Adrenal gland (tissue), 5 donors: ENCODE measurements at regions not wholly inside any gene's neighbourhood (a gene's known extent, or its start where the extent isn't known, plus 50 kb on each side); places are given as distances from the start of the nearest gene placed in this dataset.
"Not testable (repeated sequence)": the region's sequence is repeated elsewhere in the genome, so short reads cannot be mapped to it uniquely, and the experiment has no call there.

Experiments
- POLR2A ChIP-seq, 2 donors: fragments of 450-650 bp; IDR thresholded peaks; one replicate each; pipeline ENCODE4 v1.6.1; 2017; ENCODE audit warnings: antibody characterized with exemption in 2 of 2, mild to moderate bottlenecking in 2 of 2, moderate library complexity in 1 of 2
- TF ChIP-seq, protein P1 (sequence below), 6 experiments: fragments of 450-650 bp in 4 of 6; fragments of 200-600 bp in 2 of 6; sonication (generic) in 1 of 6; IDR thresholded peaks; 1 replicate in 5 of 6; 2 replicates in 1 of 6; pipeline versions ENCODE4 v1.5.1 to v1.8.0; 2016 to 2021; ENCODE audit warnings: antibody characterized with exemption in 6 of 6, mild to moderate bottlenecking in 2 of 6, moderate library complexity in 1 of 6
- donor health status: DM: no; HTN: no; CAD: no.

DNA sequence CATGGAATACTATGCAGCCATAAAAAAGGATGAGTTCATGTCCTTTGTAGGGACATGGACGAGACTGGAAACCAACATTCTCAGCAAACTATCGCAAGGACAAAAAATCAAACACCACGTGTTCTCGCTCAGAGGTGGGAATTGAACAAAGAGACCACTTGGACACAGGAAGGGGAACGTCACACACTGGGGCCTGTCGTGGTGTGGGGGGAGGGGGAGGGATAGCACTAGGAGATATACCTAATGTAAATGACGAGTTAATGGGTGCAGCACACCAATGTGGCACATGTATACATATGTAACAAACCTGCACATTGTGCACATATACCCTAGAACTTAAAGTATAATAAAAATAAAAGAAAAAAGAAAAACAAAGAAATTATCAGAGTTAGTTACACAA lies 478.4 kb downstream of the GOLGA6L6 start:
- not testable (repeated sequence) for TF ChIP-seq POLR2A (IDR thresholded peaks at IDR 0.05)
- TF ChIP-seq, protein P1, sequence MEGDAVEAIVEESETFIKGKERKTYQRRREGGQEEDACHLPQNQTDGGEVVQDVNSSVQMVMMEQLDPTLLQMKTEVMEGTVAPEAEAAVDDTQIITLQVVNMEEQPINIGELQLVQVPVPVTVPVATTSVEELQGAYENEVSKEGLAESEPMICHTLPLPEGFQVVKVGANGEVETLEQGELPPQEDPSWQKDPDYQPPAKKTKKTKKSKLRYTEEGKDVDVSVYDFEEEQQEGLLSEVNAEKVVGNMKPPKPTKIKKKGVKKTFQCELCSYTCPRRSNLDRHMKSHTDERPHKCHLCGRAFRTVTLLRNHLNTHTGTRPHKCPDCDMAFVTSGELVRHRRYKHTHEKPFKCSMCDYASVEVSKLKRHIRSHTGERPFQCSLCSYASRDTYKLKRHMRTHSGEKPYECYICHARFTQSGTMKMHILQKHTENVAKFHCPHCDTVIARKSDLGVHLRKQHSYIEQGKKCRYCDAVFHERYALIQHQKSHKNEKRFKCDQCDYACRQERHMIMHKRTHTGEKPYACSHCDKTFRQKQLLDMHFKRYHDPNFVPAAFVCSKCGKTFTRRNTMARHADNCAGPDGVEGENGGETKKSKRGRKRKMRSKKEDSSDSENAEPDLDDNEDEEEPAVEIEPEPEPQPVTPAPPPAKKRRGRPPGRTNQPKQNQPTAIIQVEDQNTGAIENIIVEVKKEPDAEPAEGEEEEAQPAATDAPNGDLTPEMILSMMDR (IDR thresholded peaks at IDR 0.05) = not testable (repeated sequence)
